ENCODE measurements at regions not wholly inside any gene's neighbourhood (a gene's known extent, or its start where the extent isn't known, plus 50 kb on each side); places are given as distances from the start of the nearest gene placed in this dataset.
A peak's percentile ranks its signal among the peaks of the same experiment; 100 is the strongest.

- POLR2A ChIA-PET: no interaction called here
- Histone ChIP-seq H2AFZ (ENCODE audit: low read length) (no peak overlapping the region), H3K9ac (ENCODE audit: insufficient read depth, low read depth, low read length) (no peak overlapping the region), H3K27ac (ENCODE audit: extremely low read length, insufficient read depth, low read length) (no peak overlapping the region), H3K27me3 (ENCODE audit: control insufficient read depth in 1 of 2, insufficient read depth in 2 of 2, low read length in 2 of 2) (no peaks in the 10 kb centered on the region), H4K20me1 (ENCODE audit: insufficient read depth, low read length) (no peaks in the 10 kb centered on the region), H3K4me1 (ENCODE audit: insufficient read depth, low read length) (peaks cover 15% of the 10 kb centered on the region; the same call in 1 of the 2 replicates), H3K79me2 (ENCODE audit: insufficient read depth, low read length) (no peaks in the 10 kb centered on the region), H3K4me3 (replicated peaks in 1 of 3; ENCODE audit: insufficient read depth in 1 of 3, low read depth in 2 of 3, low read length in 3 of 3) (no peak overlapping the region), H3K36me3 (replicated peaks in 1 of 2; ENCODE audit: control insufficient read depth in 1 of 2, insufficient read depth in 2 of 2, low read length in 2 of 2) (no peaks in the 10 kb centered on the region), H3K4me2 (ENCODE audit: low read depth, low read length) (no peak overlapping the region), H3K9me3 (ENCODE audit: low read length) (no peaks in the 10 kb centered on the region)
- CTCF ChIA-PET (ENCODE audit: low intra/inter-chr PET ratio, low total read pairs): no interaction called here
- FAIRE-seq: no peak
- peak; percentile 15 for DNase-seq (ENCODE audit: low spot score)
- no TSS peak for BruUV-seq (replicated peaks)
- intact Hi-C loops (cut with micrococcal nuclease; ENCODE audit: unreplicated experiment) (no loop called here), in situ Hi-C loops (cut with HindIII; ENCODE audit: extremely low pct_ligation_motif_present, low pct_unique_long_range_greater_than_20kb) (no loop called here)
- 2% methylated on average over 2 of the region's 2 CpGs for WGBS (ENCODE audit: low lambda C conversion rate)
- ATAC-seq: no peak
- TF ChIP-seq PLRG1 (conservative IDR thresholded peaks at IDR 0.05) (no peak), SOX13 (IDR thresholded peaks at IDR 0.05) (no peak), SOX13 (CRISPR knock-in tag; conservative IDR thresholded peaks at IDR 0.05 in 1 of 2, IDR thresholded peaks at IDR 0.05 in 1 of 2) (no peak), NR2C2 (CRISPR knock-in tag; IDR thresholded peaks at IDR 0.05; ENCODE audit: borderline replicate concordance) (no peak), TGIF2 (CRISPR knock-in tag; IDR thresholded peaks at IDR 0.05) (no peak), ZNF138 (CRISPR knock-in tag; IDR thresholded peaks at IDR 0.05; ENCODE audit: low read depth) (no peak), TFDP1 (CRISPR knock-in tag; IDR thresholded peaks at IDR 0.05; ENCODE audit: borderline replicate concordance) (no peak), KLF13 (CRISPR knock-in tag; IDR thresholded peaks at IDR 0.05) (no peak), HNF1A (IDR thresholded peaks at IDR 0.05; ENCODE audit: low read depth) (no peak), HNF1A (CRISPR knock-in tag; IDR thresholded peaks at IDR 0.05; ENCODE audit: borderline replicate concordance) (no peak), BRF2 (CRISPR knock-in tag; IDR thresholded peaks at IDR 0.05) (no peak)
Measured at GRCh38 chr5:125696762-125697161, 726.4 kb upstream of the GRAMD2B start.

Data from HepG2 (cell line).